GM19397 (cell line): ENCODE measurements at regions not wholly inside any gene's neighbourhood (a gene's known extent, or its start where the extent isn't known, plus 50 kb on each side); places are given as distances from the start of the nearest gene placed in this dataset.
"Not testable (repeated sequence)": the region's sequence is repeated elsewhere in the genome, so short reads cannot be mapped to it uniquely, and the experiment has no call there.

Experiments
- ATAC-seq: cut with Tn5 transposase; IDR thresholded peaks from one replicate; pipeline ENCODE4 v1.9.1; 2021; ENCODE audit warnings: mild to moderate bottlenecking, moderate library complexity; ENCODE audit not compliant: unreplicated experiment

DNA sequence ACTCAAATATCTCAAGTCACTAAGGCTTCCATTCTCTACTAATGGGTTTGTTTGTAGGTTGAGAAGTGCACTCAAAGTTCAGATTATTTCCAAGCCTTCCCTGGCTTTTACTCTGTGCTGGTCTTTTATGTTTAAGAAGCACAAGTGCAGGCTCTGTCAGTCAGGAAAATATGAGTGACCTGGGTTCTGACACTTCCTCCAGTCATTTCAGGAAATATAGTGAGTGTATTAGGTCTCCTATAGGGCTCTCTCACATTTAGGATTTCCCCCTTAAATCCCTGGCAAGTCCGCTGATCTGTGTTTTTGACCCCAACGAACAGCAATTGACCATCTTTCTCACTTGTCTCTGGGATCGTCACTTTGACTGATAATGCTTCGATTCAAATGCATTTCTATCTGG lies 210.2 kb downstream of the ARPP21 start:
- no peak for ATAC-seq

DNA sequence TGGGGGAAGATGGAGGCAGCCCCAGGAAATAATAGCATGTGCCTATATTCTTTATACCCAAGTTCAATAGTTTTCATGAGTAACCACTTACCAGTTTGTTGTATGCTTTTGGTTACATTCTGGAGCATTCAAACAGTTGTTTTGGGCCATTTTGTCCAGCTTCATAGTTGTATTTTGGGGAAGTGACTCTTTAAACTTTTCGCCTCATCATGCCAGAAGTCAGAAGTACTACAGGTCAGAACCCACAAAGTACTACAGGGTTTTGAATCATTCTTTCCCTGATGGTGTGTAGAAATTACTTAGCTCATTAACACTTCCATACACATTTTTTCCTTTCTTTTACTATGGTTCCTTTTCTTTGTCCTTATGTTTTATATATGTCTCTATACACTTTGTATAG lies 210.6 kb downstream of the ARPP21 start:
- ATAC-seq, result no peak

- no peak for ATAC-seq
Observed at GRCh38 chr3:35857004-35857403, 217.7 kb downstream of the ARPP21 start.

DNA sequence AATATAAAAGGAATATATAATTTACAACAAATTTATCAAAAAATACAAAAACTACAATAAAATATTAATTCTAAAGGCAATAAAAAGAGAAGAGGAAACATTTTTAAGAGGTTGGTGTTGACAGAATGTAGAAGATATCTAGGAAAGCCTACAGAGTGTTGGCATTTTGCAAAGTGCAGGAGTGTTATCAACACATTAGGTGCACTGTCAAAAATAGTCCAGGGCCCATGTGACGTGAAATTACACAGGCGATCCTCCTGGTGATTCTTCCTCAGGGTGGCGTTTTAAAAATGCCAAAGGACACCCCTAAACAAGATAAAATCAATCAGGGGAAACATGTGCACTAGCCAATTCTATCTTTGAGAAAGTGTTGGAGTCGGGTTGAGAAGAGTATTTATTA lies 222.7 kb downstream of the ARPP21 start:
- no peak for ATAC-seq

GRCh38 chr3:35864871-35865270 lies 225.5 kb downstream of the ARPP21 start:
- no peak for ATAC-seq

DNA sequence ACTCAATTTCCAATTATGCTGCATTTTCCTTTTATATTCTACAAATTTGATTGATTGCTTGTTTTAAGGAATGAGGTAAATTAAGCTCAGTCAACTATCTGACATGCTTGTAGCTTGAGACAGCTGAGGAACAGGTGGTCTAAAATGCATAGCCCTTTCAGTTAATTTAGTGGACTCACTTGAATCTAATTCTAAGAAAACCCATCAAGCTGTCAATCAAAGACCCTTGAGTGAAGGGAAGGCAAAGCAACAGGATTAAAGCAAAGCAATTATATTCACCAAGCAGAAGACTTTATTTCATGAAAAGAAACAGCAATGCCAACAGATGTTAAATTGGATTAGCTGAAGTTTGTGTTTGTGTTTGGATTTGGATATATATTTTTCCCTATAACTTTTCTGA lies 228.5 kb downstream of the ARPP21 start:
- ATAC-seq, result no peak

DNA sequence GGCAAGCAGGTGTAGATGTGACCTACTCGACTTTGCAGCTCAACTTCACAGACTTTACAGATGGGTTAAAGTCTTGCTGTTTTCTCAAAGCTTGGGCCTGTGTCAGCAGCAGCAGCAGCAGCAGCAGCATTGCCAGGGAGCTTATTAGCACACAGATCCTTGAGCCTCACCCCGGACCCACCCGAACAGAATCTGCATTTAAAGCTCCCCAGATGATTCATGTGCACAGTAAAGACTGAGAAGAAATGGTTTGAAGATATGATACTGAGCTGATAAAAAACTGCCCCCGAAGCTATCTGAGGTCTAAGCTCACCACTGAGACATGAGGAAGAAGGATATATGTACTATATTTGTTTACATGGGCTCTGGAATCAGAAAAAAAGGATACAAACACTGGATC lies 231.7 kb downstream of the ARPP21 start:
- ATAC-seq, result no peak

DNA sequence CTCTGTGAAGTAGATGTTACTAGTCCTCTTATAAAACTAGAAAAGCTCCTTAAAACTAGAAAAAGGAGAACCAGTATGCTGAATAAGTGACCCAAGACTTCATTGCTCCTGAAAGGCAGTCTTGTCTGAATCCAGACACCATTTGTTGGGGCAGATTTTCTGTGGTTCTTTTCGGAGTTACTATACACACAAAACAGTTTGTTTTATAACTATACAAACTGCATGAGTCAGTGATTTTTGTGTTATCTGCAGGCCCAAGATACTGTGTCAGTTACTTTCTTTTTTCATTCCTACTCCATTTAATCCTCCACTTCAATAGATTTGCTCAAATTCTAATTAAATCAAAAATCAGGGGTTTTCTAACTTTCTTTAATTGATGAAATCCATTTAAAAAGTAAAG lies 244.6 kb downstream of the ARPP21 start:
- no peak for ATAC-seq

DNA sequence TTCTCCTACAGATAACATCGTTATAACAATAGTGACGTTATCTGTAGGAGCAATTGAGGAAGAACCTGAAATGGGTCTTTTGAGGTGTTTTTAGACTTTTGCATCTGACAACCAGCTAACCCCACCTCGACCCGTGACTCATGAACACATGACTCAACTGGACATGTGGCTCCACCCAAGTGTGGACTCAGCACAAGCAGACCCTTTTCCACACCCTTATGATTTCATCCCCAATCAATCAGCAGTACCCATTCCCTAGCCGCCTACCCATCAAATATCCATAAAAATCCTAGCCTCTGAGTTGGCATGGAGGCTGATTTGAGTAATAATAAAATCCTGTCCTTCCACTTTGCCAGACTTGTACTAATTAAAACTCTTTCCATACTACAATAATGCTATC lies 255.4 kb downstream of the ARPP21 start:
- ATAC-seq, result no peak

- ATAC-seq, result no peak
Observed at GRCh38 chr3:35899245-35899644, 259.9 kb downstream of the ARPP21 start.

GRCh38 chr3:35900079-35900478 lies 260.8 kb downstream of the ARPP21 start:
- no peak for ATAC-seq

DNA sequence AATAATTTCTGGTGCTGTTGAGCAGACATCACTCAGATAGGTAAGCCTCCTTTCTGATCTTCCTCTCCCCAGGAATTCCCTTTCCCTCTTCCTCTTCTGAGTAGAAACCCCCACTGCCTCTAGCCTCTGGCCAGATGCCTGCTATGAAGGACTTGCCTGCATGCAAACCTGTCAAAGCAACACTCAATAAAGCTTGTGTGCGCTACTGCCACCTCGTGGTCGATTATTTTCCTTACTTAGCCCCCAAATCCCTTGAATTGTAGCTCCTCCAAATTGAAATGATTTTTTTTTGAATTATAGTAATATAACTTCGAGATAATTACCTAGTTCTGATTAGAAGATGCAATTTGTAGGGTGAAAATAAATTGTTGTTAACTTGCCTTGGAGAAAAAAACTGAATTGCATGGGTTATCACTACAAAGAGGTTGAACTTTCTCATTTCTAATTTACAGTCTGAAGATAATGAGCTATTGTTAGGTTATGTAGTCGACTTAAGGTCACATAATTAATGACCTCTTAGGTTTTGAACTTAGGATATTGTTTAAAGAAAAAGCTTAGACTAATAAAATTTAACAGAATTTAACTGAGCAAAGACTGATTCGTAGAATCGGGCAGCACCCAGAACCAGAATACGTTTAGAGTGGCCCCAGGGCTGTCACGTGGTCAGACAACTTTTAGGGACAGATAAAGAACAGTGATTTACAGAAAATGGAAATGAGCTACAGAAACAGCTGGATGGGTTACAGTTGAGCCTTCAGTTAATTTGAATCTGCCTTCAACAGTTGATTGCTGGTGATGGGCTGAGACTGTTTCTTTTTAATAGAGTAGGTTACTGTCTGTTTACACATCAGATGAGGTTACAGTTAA lies 269.3 kb downstream of the ARPP21 start:
- peak; percentile 80 for ATAC-seq

GRCh38 chr3:35919160-35919559 lies 279.8 kb downstream of the ARPP21 start:
- no peak for ATAC-seq

DNA sequence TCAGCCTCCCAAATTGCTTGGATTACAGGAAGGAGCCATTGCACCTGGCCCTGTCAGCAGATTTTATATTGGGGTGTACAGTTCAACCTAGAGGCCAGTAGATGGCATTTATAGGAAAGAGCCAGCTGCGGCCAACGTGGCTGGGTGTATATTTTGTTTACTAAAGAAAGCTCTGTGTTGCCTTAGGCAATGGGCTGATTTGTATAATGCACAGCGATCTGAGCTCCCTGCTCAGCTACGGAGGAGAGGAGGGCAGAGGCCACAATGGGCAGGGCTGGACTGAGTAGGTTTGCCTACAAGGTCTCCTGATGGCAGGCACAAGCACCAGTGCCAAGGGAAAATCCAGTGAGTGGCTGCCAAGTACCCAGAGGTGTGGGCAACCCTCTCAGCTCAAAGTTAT lies 282.4 kb downstream of the ARPP21 start:
- no peak for ATAC-seq

GRCh38 chr3:35924070-35924469 lies 284.7 kb downstream of the ARPP21 start:
- not testable (repeated sequence) for ATAC-seq

DNA sequence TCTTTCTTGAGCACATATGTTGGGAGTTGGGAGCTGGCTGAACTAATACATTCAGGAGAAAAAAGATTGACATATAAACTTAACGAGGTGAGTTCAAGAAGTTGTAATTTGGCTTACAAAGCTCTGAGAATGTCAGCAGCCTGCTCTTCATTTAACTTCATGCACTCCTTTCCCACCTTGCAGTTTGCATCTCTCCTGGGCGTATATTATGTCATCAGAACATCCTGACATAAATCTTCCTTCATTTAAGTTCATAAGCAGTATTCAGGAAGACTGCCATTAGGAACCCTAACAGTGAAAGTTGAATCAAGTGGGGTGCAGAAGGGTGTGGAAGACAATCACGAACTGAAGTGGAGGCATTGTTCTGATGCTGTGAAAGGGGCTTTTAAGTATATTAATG lies 288.1 kb downstream of the ARPP21 start:
- no peak for ATAC-seq

DNA sequence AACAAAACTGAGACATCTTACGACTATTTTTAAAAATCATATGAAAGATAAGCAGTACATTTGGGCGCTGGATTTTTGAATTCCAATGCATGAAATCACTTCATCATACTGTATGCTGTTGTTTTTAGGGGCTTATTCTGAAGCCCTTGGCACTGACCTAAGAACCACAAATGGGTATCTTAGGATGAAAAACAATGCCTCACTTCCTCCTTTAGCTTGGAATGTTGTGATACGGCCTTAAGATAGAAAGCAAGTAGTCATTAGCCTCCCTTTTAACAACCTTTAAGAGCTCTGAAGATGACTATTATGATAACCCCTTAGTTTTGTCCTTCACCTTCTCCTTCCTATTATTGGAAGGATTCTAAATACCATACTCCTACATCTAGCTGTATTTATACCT lies 289.8 kb downstream of the ARPP21 start:
- no peak for ATAC-seq

GRCh38 chr3:35931867-35932266 lies 292.5 kb downstream of the ARPP21 start:
- no peak for ATAC-seq

- ATAC-seq, result no peak
Observed at GRCh38 chr3:35932995-35933394, 293.7 kb downstream of the ARPP21 start.

GRCh38 chr3:35936571-35936970 lies 297.2 kb downstream of the ARPP21 start:
- ATAC-seq, result no peak

GRCh38 chr3:35944926-35945710 lies 305.8 kb downstream of the ARPP21 start:
- ATAC-seq, result no peak
